H9 (cell line): ENCODE measurements at regions not wholly inside any gene's neighbourhood (a gene's known extent, or its start where the extent isn't known, plus 50 kb on each side); places are given as distances from the start of the nearest gene placed in this dataset.

Experiments used
- DNase-seq: peaks from one replicate; pipeline ENCODE4 v3.0.0-alpha.2; 2017
- H2AFZ ChIP-seq: one replicate; pipeline ENCODE4 v1.6.1; 2013; ENCODE audit warnings: mild to moderate bottlenecking, low read length, control low read depth, moderate library complexity
- H2AK5ac ChIP-seq: 2 replicates; pipeline ENCODE4 v1.6.1; 2013; ENCODE audit warnings: low read length, control low read depth, mixed read lengths; ENCODE audit not compliant: insufficient read length
- H2BK120ac ChIP-seq: one replicate; pipeline ENCODE4 v1.6.1; 2013; ENCODE audit warnings: low read depth, mild to moderate bottlenecking, low read length, control low read depth, inconsistent platforms; ENCODE audit not compliant: poor library complexity, severe bottlenecking
- H2BK12ac ChIP-seq: 2 replicates; pipeline ENCODE4 v1.6.1; 2013; ENCODE audit warnings: low read length, control low read depth, mixed read lengths, low read depth; ENCODE audit not compliant: insufficient read length
- H2BK15ac ChIP-seq: 2 replicates; pipeline ENCODE4 v1.6.1; 2013; ENCODE audit warnings: low read depth, low read length, control low read depth
- H2BK20ac ChIP-seq: one replicate; pipeline ENCODE4 v1.6.1; 2013; ENCODE audit warnings: low read depth, mild to moderate bottlenecking, low read length, control low read depth, inconsistent platforms; ENCODE audit not compliant: poor library complexity, severe bottlenecking
- H2BK5ac ChIP-seq: 2 replicates; pipeline ENCODE4 v1.6.1; 2013; ENCODE audit warnings: low read length, control low read depth, mixed read lengths; ENCODE audit not compliant: insufficient read length
- H3K14ac ChIP-seq: 2 replicates; pipeline ENCODE4 v1.6.1; 2013; ENCODE audit warnings: low read length, control low read depth; ENCODE audit not compliant: insufficient read depth
- H3K18ac ChIP-seq: 2 replicates; pipeline ENCODE4 v1.6.1; 2013; ENCODE audit warnings: low read depth, mild to moderate bottlenecking, mixed read lengths, low read length, control low read depth; ENCODE audit not compliant: insufficient read length
- H3K23ac ChIP-seq: 2 replicates; pipeline ENCODE4 v1.6.1; 2013; ENCODE audit warnings: low read length, control low read depth, mixed read lengths, low read depth; ENCODE audit not compliant: insufficient read length
- H3K23me2 ChIP-seq: 2 replicates; pipeline ENCODE4 v1.6.1; 2013; ENCODE audit warnings: low read depth, mild to moderate bottlenecking, mixed read lengths, low read length, control low read depth; ENCODE audit not compliant: insufficient read length, poor library complexity, severe bottlenecking
- H3K27ac ChIP-seq: 2 replicates; pipeline ENCODE4 v1.5.1; 2013; ENCODE audit warnings: low read length, control low read depth, mixed read lengths, low read depth; ENCODE audit not compliant: insufficient read length
- H3K27me3 ChIP-seq: 2 replicates; pipeline ENCODE4 v1.6.1; 2013; ENCODE audit warnings: low read length, control low read depth, inconsistent platforms; ENCODE audit not compliant: insufficient read depth
- H3K4ac ChIP-seq: 2 replicates; pipeline ENCODE4 v1.6.1; 2013; ENCODE audit warnings: low read depth, mild to moderate bottlenecking, control low read depth, inconsistent platforms, low read length, moderate library complexity
- H3K4me1 ChIP-seq: 2 replicates; pipeline ENCODE4 v1.6.1; 2013; ENCODE audit warnings: low read length, control low read depth, inconsistent platforms; ENCODE audit not compliant: insufficient read depth
- H3K4me2 ChIP-seq: 2 replicates; pipeline ENCODE4 v1.6.1; 2013; ENCODE audit warnings: low read length, control low read depth, mixed read lengths; ENCODE audit not compliant: insufficient read length, insufficient read depth
- H3K56ac ChIP-seq: 2 replicates; pipeline ENCODE4 v1.6.1; 2013; ENCODE audit warnings: low read depth, mild to moderate bottlenecking, mixed read lengths, low read length, control low read depth; ENCODE audit not compliant: insufficient read length
- H3K79me1 ChIP-seq: 2 replicates; pipeline ENCODE4 v1.6.1; 2013; ENCODE audit warnings: low read depth, mild to moderate bottlenecking, moderate library complexity, low read length, control low read depth, inconsistent platforms; ENCODE audit not compliant: insufficient read depth, poor library complexity, severe bottlenecking
- H3K79me2 ChIP-seq: 2 replicates; pipeline ENCODE4 v1.6.1; 2013; ENCODE audit warnings: low read length, control low read depth, inconsistent platforms; ENCODE audit not compliant: insufficient read depth
- H3K9ac ChIP-seq: 2 replicates; pipeline ENCODE4 v1.6.1; 2013; ENCODE audit warnings: low read length, control low read depth, mixed read lengths; ENCODE audit not compliant: insufficient read length; ENCODE audit errors: extremely low read depth
- H3K9me3 ChIP-seq: one replicate; pipeline ENCODE4 v1.6.1; 2013; ENCODE audit warnings: low read depth, low read length, inconsistent platforms; ENCODE audit not compliant: control insufficient read depth
- H3T11ph ChIP-seq: one replicate; pipeline ENCODE4 v1.6.1; 2013; ENCODE audit warnings: mild to moderate bottlenecking, low read length, control low read depth, inconsistent platforms
- H4K20me1 ChIP-seq: one replicate; pipeline ENCODE4 v1.6.1; 2013; ENCODE audit not compliant: control insufficient read depth, insufficient read length, insufficient read depth
- H4K5ac ChIP-seq: 2 replicates; pipeline ENCODE4 v1.6.1; 2013; ENCODE audit warnings: low read depth, mild to moderate bottlenecking, mixed read lengths, low read length, control low read depth; ENCODE audit not compliant: insufficient read length
- H4K8ac ChIP-seq: replicated peaks from 2 replicates; pipeline ENCODE4 v1.6.1; 2013; ENCODE audit warnings: low read length, control low read depth, mixed read lengths, low read depth; ENCODE audit not compliant: insufficient read length
- H4K91ac ChIP-seq: 2 replicates; pipeline ENCODE4 v1.6.1; 2013; ENCODE audit warnings: low read depth, mild to moderate bottlenecking, moderate library complexity, mixed read lengths, low read length, control low read depth; ENCODE audit not compliant: insufficient read length
- H3K27ac Mint-ChIP-seq, 3 experiments: 2 replicates in 2 of 3; 3 replicates in 1 of 3; pipeline ENCODE4 v1.8.0; 2020 to 2021; ENCODE audit warnings: mixed read lengths in 3 of 3, mild to moderate bottlenecking in 1 of 3, moderate library complexity in 1 of 3
- H3K27me3 Mint-ChIP-seq: 2 replicates; pipeline ENCODE4 v1.8.0; 2021; ENCODE audit warnings: low read depth, mild to moderate bottlenecking, moderate library complexity, mixed read lengths
- H3K36me3 Mint-ChIP-seq, 3 experiments: 2 replicates in 2 of 3; 3 replicates in 1 of 3; pipeline ENCODE4 v1.8.0; 2020 to 2021; ENCODE audit warnings: low read depth in 3 of 3, mixed read lengths in 3 of 3; ENCODE audit not compliant: insufficient read depth in 1 of 3
- H3K4me1 Mint-ChIP-seq, 2 experiments: 2 replicates each; pipeline ENCODE4 v1.8.0; 2020; ENCODE audit warnings: mixed read lengths in 2 of 2
- H3K4me3 Mint-ChIP-seq, 2 experiments: 2 replicates in 1 of 2; 3 replicates in 1 of 2; pipeline ENCODE4 v1.8.0; 2020 to 2021; ENCODE audit warnings: mild to moderate bottlenecking in 2 of 2, mixed read lengths in 2 of 2, moderate library complexity in 1 of 2
- H3K9me3 Mint-ChIP-seq, 2 experiments: 2 replicates in 1 of 2; 3 replicates in 1 of 2; pipeline ENCODE4 v1.8.0; 2020; ENCODE audit warnings: mild to moderate bottlenecking in 2 of 2, mixed read lengths in 2 of 2, moderate library complexity in 1 of 2
- TF ChIP-seq, protein P1 (sequence below): fragments of 200-600 bp; sonication (generic); conservative IDR thresholded peaks from 3 replicates; pipeline ENCODE4 v1.8.0; 2021; ENCODE audit warnings: antibody characterized with exemption, mild to moderate bottlenecking

DNA sequence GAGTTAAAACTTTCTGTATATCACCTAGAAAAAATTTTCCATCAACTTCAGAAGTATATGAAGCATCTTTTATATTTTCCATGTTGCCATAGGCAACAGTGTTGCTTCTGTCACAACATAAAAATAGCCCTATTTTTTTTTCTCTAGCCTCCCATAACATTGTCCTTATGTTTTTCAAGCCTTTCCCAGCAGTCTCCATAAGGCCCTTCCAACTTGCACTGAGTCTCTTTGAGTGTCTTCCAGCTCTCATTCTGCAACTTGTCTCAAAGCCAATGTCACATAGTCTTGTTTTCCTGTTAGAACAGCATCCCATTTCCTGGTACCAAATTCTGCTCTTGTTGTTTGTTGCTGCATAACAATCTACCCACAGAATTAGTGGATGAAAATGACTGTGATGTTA lies 1055.5 kb upstream of the GHITM start:
- Histone ChIP-seq H3K79me2 (no peaks in the 10 kb centered on the region), H3K27me3 (no peaks in the 10 kb centered on the region), H3K4ac (no peak overlapping the region), H2BK120ac (no peak overlapping the region), H2AK5ac (no peak overlapping the region), H3K56ac (no peak overlapping the region), H2AFZ (no peak overlapping the region), H3K27ac (no peak overlapping the region), H4K91ac (no peak overlapping the region), H4K20me1 (no peaks in the 10 kb centered on the region), H4K5ac (no peak overlapping the region), H2BK15ac (no peak overlapping the region), H2BK12ac (no peak overlapping the region), H3T11ph (no peak overlapping the region), H3K23me2 (no peaks in the 10 kb centered on the region), H3K9ac (no peak overlapping the region), H3K9me3 (no peaks in the 10 kb centered on the region), H2BK5ac (no peak overlapping the region), H4K8ac (no peak overlapping the region), H3K79me1 (no peaks in the 10 kb centered on the region), H3K18ac (no peak overlapping the region), H3K14ac (no peak overlapping the region), H3K4me1 (0 out of 2 replicates have a peak, but pooled peaks cover under 1% of the 10 kb centered on the region), H3K23ac (no peak overlapping the region), H2BK20ac (no peak overlapping the region), H3K4me2 (no peak overlapping the region)
- Mint-ChIP-seq H3K9me3 (peaks cover 20 to 29% of the 10 kb centered on the region in 2 experiments), H3K4me1 (peaks cover 6 to 15% of the 10 kb centered on the region in 2 experiments), H3K4me3 (no peak overlapping the region), H3K36me3 (peaks cover 16 to 38% (median 21%) of the 10 kb centered on the region in 3 experiments), H3K27me3 (no peaks in the 10 kb centered on the region), H3K27ac (no peak overlapping the region)
- DNase-seq, result no peak
- TF ChIP-seq, protein P1, sequence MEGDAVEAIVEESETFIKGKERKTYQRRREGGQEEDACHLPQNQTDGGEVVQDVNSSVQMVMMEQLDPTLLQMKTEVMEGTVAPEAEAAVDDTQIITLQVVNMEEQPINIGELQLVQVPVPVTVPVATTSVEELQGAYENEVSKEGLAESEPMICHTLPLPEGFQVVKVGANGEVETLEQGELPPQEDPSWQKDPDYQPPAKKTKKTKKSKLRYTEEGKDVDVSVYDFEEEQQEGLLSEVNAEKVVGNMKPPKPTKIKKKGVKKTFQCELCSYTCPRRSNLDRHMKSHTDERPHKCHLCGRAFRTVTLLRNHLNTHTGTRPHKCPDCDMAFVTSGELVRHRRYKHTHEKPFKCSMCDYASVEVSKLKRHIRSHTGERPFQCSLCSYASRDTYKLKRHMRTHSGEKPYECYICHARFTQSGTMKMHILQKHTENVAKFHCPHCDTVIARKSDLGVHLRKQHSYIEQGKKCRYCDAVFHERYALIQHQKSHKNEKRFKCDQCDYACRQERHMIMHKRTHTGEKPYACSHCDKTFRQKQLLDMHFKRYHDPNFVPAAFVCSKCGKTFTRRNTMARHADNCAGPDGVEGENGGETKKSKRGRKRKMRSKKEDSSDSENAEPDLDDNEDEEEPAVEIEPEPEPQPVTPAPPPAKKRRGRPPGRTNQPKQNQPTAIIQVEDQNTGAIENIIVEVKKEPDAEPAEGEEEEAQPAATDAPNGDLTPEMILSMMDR, result no peak
